OCI-LY1 (cell line): ENCODE measurements at regions not wholly inside any gene's neighbourhood (a gene's known extent, or its start where the extent isn't known, plus 50 kb on each side); places are given as distances from the start of the nearest gene placed in this dataset.

Experiments used
- EZH2 ChIP-seq: fragments of 200-600 bp; sonication (generic), shearing (Covaris generic); IDR thresholded peaks from 2 replicates; pipeline ENCODE4 v1.8.0; 2017; ENCODE audit warnings: borderline replicate concordance, mixed run types, mild to moderate bottlenecking, antibody characterized with exemption, low read length, moderate library complexity, mixed read lengths
- TF ChIP-seq, protein P1 (sequence below): fragments of 200-600 bp; sonication (generic), shearing (Covaris generic); IDR thresholded peaks from 2 replicates; pipeline ENCODE4 v1.5.1; 2017; ENCODE audit warnings: mild to moderate bottlenecking, antibody characterized with exemption, low read length, moderate library complexity, mixed read lengths

DNA sequence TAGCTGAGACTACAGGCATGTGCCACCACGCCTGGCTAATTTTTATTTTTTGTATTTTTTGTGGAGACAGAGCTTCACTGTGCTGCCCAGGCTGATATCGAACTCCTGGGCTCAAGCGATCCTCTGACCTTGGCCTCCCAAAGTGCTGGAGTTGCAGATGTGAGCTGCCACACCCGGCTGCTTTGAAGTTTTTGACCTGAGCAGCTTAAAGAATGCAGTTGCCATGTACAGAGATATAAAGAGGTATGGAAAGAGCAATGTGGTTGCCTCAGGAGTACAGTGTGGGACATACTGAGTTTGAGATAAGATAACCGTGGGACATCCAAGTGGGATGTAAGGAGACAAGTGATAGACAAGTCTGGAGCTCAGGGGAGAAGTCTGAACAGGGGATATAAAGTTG lies 82.7 kb upstream of the LSM14A start:
- TF ChIP-seq, protein P1, sequence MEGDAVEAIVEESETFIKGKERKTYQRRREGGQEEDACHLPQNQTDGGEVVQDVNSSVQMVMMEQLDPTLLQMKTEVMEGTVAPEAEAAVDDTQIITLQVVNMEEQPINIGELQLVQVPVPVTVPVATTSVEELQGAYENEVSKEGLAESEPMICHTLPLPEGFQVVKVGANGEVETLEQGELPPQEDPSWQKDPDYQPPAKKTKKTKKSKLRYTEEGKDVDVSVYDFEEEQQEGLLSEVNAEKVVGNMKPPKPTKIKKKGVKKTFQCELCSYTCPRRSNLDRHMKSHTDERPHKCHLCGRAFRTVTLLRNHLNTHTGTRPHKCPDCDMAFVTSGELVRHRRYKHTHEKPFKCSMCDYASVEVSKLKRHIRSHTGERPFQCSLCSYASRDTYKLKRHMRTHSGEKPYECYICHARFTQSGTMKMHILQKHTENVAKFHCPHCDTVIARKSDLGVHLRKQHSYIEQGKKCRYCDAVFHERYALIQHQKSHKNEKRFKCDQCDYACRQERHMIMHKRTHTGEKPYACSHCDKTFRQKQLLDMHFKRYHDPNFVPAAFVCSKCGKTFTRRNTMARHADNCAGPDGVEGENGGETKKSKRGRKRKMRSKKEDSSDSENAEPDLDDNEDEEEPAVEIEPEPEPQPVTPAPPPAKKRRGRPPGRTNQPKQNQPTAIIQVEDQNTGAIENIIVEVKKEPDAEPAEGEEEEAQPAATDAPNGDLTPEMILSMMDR = no peak
- no peak for TF ChIP-seq EZH2
